HG03432 (cell line): ENCODE measurements at regions not wholly inside any gene's neighbourhood (a gene's known extent, or its start where the extent isn't known, plus 50 kb on each side); places are given as distances from the start of the nearest gene placed in this dataset.

ENCODE experiments used
- ATAC-seq: cut with Tn5 transposase; IDR thresholded peaks from one replicate; pipeline ENCODE4 v1.9.1; 2021; ENCODE audit warnings: mild to moderate bottlenecking, moderate library complexity; ENCODE audit not compliant: unreplicated experiment

- no peak for ATAC-seq
These were observed 128.3 kb upstream of the TRIM2 start for GRCh38 chr4:153075836-153076518.

- no peak for ATAC-seq
These were observed 127.4 kb upstream of the TRIM2 start for GRCh38 chr4:153076861-153077260.

- ATAC-seq = no peak
These were observed 124.3 kb upstream of the TRIM2 start for GRCh38 chr4:153079857-153080391.

GRCh38 chr4:153081006-153081580 lies 123.2 kb upstream of the TRIM2 start:
- no peak for ATAC-seq

- no peak for ATAC-seq
These were observed 122.5 kb upstream of the TRIM2 start for GRCh38 chr4:153081693-153082092.

- no peak for ATAC-seq
These were observed 121.6 kb upstream of the TRIM2 start for GRCh38 chr4:153082322-153083301.

GRCh38 chr4:153083447-153083947 lies 120.7 kb upstream of the TRIM2 start:
- ATAC-seq = peak; percentile 76

- no peak for ATAC-seq
These were observed 119.8 kb upstream of the TRIM2 start for GRCh38 chr4:153084224-153084979.

- peak; percentile 68 for ATAC-seq
These were observed 119.1 kb upstream of the TRIM2 start for GRCh38 chr4:153084980-153085630.

- no peak for ATAC-seq
These were observed 116.5 kb upstream of the TRIM2 start for GRCh38 chr4:153087671-153088194.

GRCh38 chr4:153089742-153090141 lies 114.5 kb upstream of the TRIM2 start:
- ATAC-seq = no peak

- ATAC-seq = no peak
These were observed 114.1 kb upstream of the TRIM2 start for GRCh38 chr4:153090181-153090580.

- no peak for ATAC-seq
These were observed 113.4 kb upstream of the TRIM2 start for GRCh38 chr4:153090670-153091385.

- no peak for ATAC-seq
These were observed 110.8 kb upstream of the TRIM2 start for GRCh38 chr4:153093396-153093795.

- no peak for ATAC-seq
These were observed 110.4 kb upstream of the TRIM2 start for GRCh38 chr4:153093802-153094201.

GRCh38 chr4:153094435-153094834 lies 109.8 kb upstream of the TRIM2 start:
- ATAC-seq = no peak

GRCh38 chr4:153095448-153096204 lies 108.6 kb upstream of the TRIM2 start:
- ATAC-seq = no peak

- ATAC-seq = no peak
These were observed 107.9 kb upstream of the TRIM2 start for GRCh38 chr4:153096344-153096743.
